Heart left ventricle (tissue), 16 donors: ENCODE measurements at regions not wholly inside any gene's neighbourhood (a gene's known extent, or its start where the extent isn't known, plus 50 kb on each side); places are given as distances from the start of the nearest gene placed in this dataset.

ENCODE experiments used
- ATAC-seq, 4 donors: fragments of 200-7000 bp; cut with Tn5 transposase; one replicate each; pipeline ENCODE4 v1.9.1; 2020 to 2022; ENCODE audit warnings: moderate library complexity in 4 of 4, mild to moderate bottlenecking in 3 of 4, moderate number of reproducible peaks in 1 of 4
- DNase-seq, 5 donors: peaks; one replicate each; pipeline ENCODE4 v3.0.0-alpha.2; 2020
- H3K27ac ChIP-seq, 12 donors: fragments of 200-600 bp; sonication (generic) in 4 of 12; one replicate each; pipeline versions ENCODE4 v1.5.0 to v1.8.0; 2016 to 2022; ENCODE audit warnings: mild to moderate bottlenecking in 2 of 12
- H3K27me3 ChIP-seq, 9 donors: fragments of 200-600 bp; sonication (generic) in 2 of 9; one replicate each; pipeline versions ENCODE4 v1.5.1 to v1.8.0; 2016 to 2022; ENCODE audit warnings: mild to moderate bottlenecking in 3 of 9
- H3K36me3 ChIP-seq, 9 donors: fragments of 200-600 bp; sonication (generic) in 2 of 9; one replicate each; pipeline versions ENCODE4 v1.5.0 to v1.8.0; 2018 to 2022; ENCODE audit warnings: mild to moderate bottlenecking in 2 of 9
- H3K4me1 ChIP-seq, 12 donors: fragments of 200-600 bp; sonication (generic) in 4 of 12; one replicate each; pipeline versions ENCODE4 v1.5.0 to v1.8.0; 2016 to 2022; ENCODE audit warnings: mild to moderate bottlenecking in 3 of 12
- H3K4me3 ChIP-seq, 12 donors: fragments of 200-600 bp; sonication (generic) in 4 of 12; one replicate each; pipeline versions ENCODE4 v1.5.0 to v1.8.0; 2017 to 2022; ENCODE audit warnings: mild to moderate bottlenecking in 9 of 12, moderate library complexity in 4 of 12
- H3K9me3 ChIP-seq, 12 donors: fragments of 200-600 bp; sonication (generic) in 4 of 12; one replicate each; pipeline versions ENCODE4 v1.5.0 to v1.8.0; 2016 to 2022; ENCODE audit warnings: mild to moderate bottlenecking in 1 of 12
- CTCF ChIP-seq, 12 donors: fragments of 200-600 bp; sonication (generic) in 4 of 12; IDR thresholded peaks; one replicate each; pipeline versions ENCODE4 v1.5.0 to v1.8.0; 2018 to 2022; ENCODE audit warnings: antibody characterized with exemption in 12 of 12, mild to moderate bottlenecking in 5 of 12
- POLR2A ChIP-seq, 2 donors: fragments of 450-650 bp; IDR thresholded peaks; one replicate each; pipeline ENCODE4 v1.6.1; 2017; ENCODE audit warnings: antibody characterized with exemption in 2 of 2, mild to moderate bottlenecking in 2 of 2, moderate library complexity in 2 of 2
- WGBS, 4 donors: extraction: QIAGEN DNeasy Blood & Tissue Kit in 2 of 4; methylation state at CpG; one replicate each; pipeline versions ENCODE4 v1.1.5 to v1.1.7; 2013 to 2018; 5-methylcytosine and 5-hydroxymethylcytosine counted together
- intact Hi-C, 10 donors: fragments of 100-400 bp; cut with DNase I; formaldehyde crosslinking; loops; one replicate each; pipeline versions ENCODE4 v1.11.1 to v1.14.2; 2022
- donor health status: ischemic (EF 13 %, LVEDD 7.1; RV severe dilation, severe dysfunction).
- donor health status: healthy with polysubstance abuse.
- donor health status: DM: no; HTN: yes; CAD: no.
- donor health status: DM: no; HTN: no; CAD: no.
- donor health status: ischemic (EF 25% LVEDD 6.9; RV normal size, moderate dysfunction).
- donor health status: ischemic (EF 25% LVEDD 5.7; RV mildly dilated, moderate dysfunction).
- donor health status: healthy.
- donor health status: DM: yes; HTN: yes; CAD: no.
- donor health status: ischemic (EF 35%, LVEDD 5.7; RV mildly dilated, moderate dysfunction).
- donor health status: nonischemic (EF 11% LVEDD 7.7; RV severe dilation, severe dysfunction).
- donor health status: DM: yes; HTN: yes; CAD: no.
- donor health status: PGD.
- donor health status: ischemic (EF 29% LVEDD 5.4; RV normal size, mild dysfunction).
- donor health status: nonischemic (EF 23%, LVEDD 6.1; RV moderate dilation, normal function).

- TF ChIP-seq CTCF (IDR thresholded peaks at IDR 0.05) (no peak), POLR2A (IDR thresholded peaks at IDR 0.05) (no peak)
- Histone ChIP-seq H3K9me3 (no peaks in the 10 kb centered on the region), H3K27me3 (no peaks in the 10 kb centered on the region), H3K36me3 (no peaks in the 10 kb centered on the region), H3K4me3 (no peak overlapping the region), H3K4me1 (peaks cover 0 to 21% (median 10%) of the 10 kb centered on the region in 12 donors), H3K27ac (peak overlapping the region in 5 of 12 donors; percentile 3 to 50 (median 14))
- intact Hi-C loops = no loop called here
- ATAC-seq = peak in 3 of 4 donors; percentile 73 to 84 (median 75)
- 44 to 59% (median 53%) methylated on average over 4 of the region's 4 CpGs for WGBS, 4 donors
- DNase-seq = peak in 2 of 5 donors; percentile 20 to 25
These were observed 308.3 kb upstream of the CCDC54 start for GRCh38 chr3:107068980-107069379.

GRCh38 chr3:107076946-107077345 is 300.3 kb upstream of the CCDC54 start:
- DNase-seq = no peak
- WGBS, 4 donors = 91 to 95% (median 95%) methylated on average over 3 of the region's 3 CpGs
- Histone ChIP-seq H3K27ac (no peak overlapping the region), H3K9me3 (no peaks in the 10 kb centered on the region), H3K4me3 (no peak overlapping the region), H3K27me3 (no peaks in the 10 kb centered on the region), H3K4me1 (no peaks in the 10 kb centered on the region), H3K36me3 (no peaks in the 10 kb centered on the region)
- intact Hi-C loops = loop anchor here in 1 of 10 donors (10.0 kb wide), 1 partner anchor 442 kb away; no protein-coding TSS in a partner anchor
- TF ChIP-seq CTCF (IDR thresholded peaks at IDR 0.05) = no peak
- no peak for TF ChIP-seq POLR2A (IDR thresholded peaks at IDR 0.05)
- ATAC-seq = no peak

- DNase-seq = no peak
- no peaks in the 10 kb centered on the region for H3K27me3 ChIP-seq
- no peaks in the 10 kb centered on the region for H3K4me1 ChIP-seq
- H3K9me3 ChIP-seq = no peaks in the 10 kb centered on the region
- no peaks in the 10 kb centered on the region for H3K36me3 ChIP-seq
- 87 to 94% (median 89%) methylated on average over 2 of the region's 2 CpGs for WGBS, 4 donors
- intact Hi-C loops = loop anchor here in 1 of 10 donors (10.0 kb wide), 1 partner anchor 443 kb away; no protein-coding TSS in a partner anchor
- no peak overlapping the region for H3K27ac ChIP-seq
- H3K4me3 ChIP-seq = no peak overlapping the region
- ATAC-seq = no peak
- TF ChIP-seq CTCF (IDR thresholded peaks at IDR 0.05) (no peak), POLR2A (IDR thresholded peaks at IDR 0.05) (no peak)
These were observed 299.8 kb upstream of the CCDC54 start for GRCh38 chr3:107077391-107077790.

GRCh38 chr3:107082527-107082926 is 294.7 kb upstream of the CCDC54 start:
- Histone ChIP-seq H3K9me3 (no peaks in the 10 kb centered on the region), H3K36me3 (no peaks in the 10 kb centered on the region), H3K27ac (no peak overlapping the region), H3K4me3 (no peak overlapping the region), H3K4me1 (no peaks in the 10 kb centered on the region), H3K27me3 (no peaks in the 10 kb centered on the region)
- ATAC-seq (no peak), DNase-seq (no peak)
- WGBS, 4 donors = 88 to 97% (median 93%) methylated on average over 3 of the region's 3 CpGs
- intact Hi-C loops = no loop called here
- TF ChIP-seq POLR2A (IDR thresholded peaks at IDR 0.05) (no peak), CTCF (IDR thresholded peaks at IDR 0.05) (no peak)
